Psoas muscle (tissue), 7 donors: ENCODE measurements at regions not wholly inside any gene's neighbourhood (a gene's known extent, or its start where the extent isn't known, plus 50 kb on each side); places are given as distances from the start of the nearest gene placed in this dataset.

Source experiments
- ATAC-seq, 4 donors: fragments of 200-7000 bp; cut with Tn5 transposase; one replicate each; pipeline ENCODE4 v1.9.1; 2020; ENCODE audit warnings: moderate library complexity in 3 of 4, mild to moderate bottlenecking in 2 of 4
- DNase-seq, 2 donors: peaks; one replicate each; pipeline ENCODE4 v3.0.0-alpha.2; 2020
- H3K27ac ChIP-seq: fragments of 200-600 bp; one replicate; pipeline ENCODE4 v1.8.0; 2022
- H3K27me3 ChIP-seq, 3 donors: fragments of 200-600 bp in 1 of 3; one replicate each; pipeline versions ENCODE4 v1.6.1 to v1.8.0; 2013 to 2022; ENCODE audit warnings: low read length in 2 of 3, mild to moderate bottlenecking in 2 of 3, moderate library complexity in 1 of 3; ENCODE audit not compliant: insufficient read depth in 3 of 3
- H3K36me3 ChIP-seq, 2 donors: fragments of 200-600 bp in 1 of 2; one replicate each; pipeline versions ENCODE4 v1.6.1 to v1.8.0; 2013 to 2022; ENCODE audit warnings: low read depth in 1 of 2, mild to moderate bottlenecking in 1 of 2, moderate library complexity in 1 of 2; ENCODE audit not compliant: insufficient read depth in 1 of 2
- H3K4me1 ChIP-seq: fragments of 200-600 bp; one replicate; pipeline ENCODE4 v1.8.0; 2022
- H3K4me3 ChIP-seq: fragments of 200-600 bp; one replicate; pipeline ENCODE4 v1.8.0; 2022; ENCODE audit warnings: mild to moderate bottlenecking
- H3K9me3 ChIP-seq: fragments of 200-600 bp; one replicate; pipeline ENCODE4 v1.8.0; 2022
- WGBS, 3 donors: extraction: QIAGEN DNeasy Blood & Tissue Kit; methylation state at CpG; one replicate each; pipeline versions ENCODE4 v1.1.6 to v1.1.7; 2013; 5-methylcytosine and 5-hydroxymethylcytosine counted together
- intact Hi-C, 2 donors: fragments of 100-400 bp; cut with DNase I; formaldehyde crosslinking; loops; one replicate each; pipeline versions ENCODE4 v1.11.0 to v1.14.2; 2022
- TF ChIP-seq, protein P1 (sequence below): fragments of 200-600 bp; IDR thresholded peaks from one replicate; pipeline ENCODE4 v1.8.0; 2022; ENCODE audit warnings: antibody characterized with exemption
- donor health status: healthy with polysubstance abuse.
- donor health status: DM: no; HTN: no; CAD: no; lungs with moderate emphysema.
- donor health status: Bipolar disorder and iron deficiency.
- donor health status: healthy.
- donor health status: DM: yes; HTN: yes; CAD: no.
- donor health status: DM: no; HTN: no; CAD: no.
- donor health status: DM: yes; HTN: yes; CAD: no.

DNA sequence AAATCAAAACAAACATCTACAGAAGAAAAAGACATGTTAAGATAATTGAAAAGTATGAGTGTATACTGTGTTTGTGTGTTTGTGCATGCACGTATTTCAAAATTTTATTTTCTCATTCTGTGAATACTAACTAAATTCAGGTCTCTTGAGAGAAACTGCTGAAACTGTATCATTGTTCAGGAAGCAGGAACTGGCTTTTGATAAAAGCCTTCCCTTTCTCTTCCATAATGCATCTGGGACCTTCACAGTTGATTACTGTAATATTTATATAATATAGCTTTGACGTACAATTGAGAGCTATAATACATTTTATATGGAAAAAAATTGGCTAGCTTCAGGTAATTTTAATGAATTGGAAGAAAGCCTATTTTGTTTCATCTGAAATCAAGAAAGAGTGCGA lies 993.5 kb downstream of the SLC6A15 start:
- intact Hi-C loops = no loop called here
- no peak for ATAC-seq

DNA sequence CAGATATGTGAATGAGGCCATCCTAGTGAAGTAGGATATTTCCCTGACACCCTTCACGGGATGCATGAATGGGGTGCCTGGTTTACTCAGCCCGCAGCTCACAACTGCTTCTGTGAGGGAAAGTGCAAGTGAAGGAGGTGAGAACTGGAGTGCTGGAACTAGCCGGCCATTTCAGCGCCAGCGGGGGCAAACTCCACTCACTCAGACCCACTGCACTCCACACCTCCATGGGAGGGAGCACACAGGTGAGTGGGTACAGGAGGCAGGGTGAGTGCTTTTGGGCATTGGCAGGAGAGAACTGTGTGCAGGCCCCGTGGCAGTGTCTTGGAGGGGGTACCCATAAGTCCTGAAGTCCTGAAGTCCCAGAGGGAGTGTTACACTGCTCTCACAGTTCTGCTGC lies 1008.4 kb downstream of the SLC6A15 start:
- DNase-seq = no peak
- no peak overlapping the region for H3K4me3 ChIP-seq
- TF ChIP-seq, protein P1, sequence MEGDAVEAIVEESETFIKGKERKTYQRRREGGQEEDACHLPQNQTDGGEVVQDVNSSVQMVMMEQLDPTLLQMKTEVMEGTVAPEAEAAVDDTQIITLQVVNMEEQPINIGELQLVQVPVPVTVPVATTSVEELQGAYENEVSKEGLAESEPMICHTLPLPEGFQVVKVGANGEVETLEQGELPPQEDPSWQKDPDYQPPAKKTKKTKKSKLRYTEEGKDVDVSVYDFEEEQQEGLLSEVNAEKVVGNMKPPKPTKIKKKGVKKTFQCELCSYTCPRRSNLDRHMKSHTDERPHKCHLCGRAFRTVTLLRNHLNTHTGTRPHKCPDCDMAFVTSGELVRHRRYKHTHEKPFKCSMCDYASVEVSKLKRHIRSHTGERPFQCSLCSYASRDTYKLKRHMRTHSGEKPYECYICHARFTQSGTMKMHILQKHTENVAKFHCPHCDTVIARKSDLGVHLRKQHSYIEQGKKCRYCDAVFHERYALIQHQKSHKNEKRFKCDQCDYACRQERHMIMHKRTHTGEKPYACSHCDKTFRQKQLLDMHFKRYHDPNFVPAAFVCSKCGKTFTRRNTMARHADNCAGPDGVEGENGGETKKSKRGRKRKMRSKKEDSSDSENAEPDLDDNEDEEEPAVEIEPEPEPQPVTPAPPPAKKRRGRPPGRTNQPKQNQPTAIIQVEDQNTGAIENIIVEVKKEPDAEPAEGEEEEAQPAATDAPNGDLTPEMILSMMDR = no peak
- H3K27ac ChIP-seq = no peak overlapping the region
- intact Hi-C loops = no loop called here
- ATAC-seq = no peak
- H3K9me3 ChIP-seq = no peaks in the 10 kb centered on the region
- H3K4me1 ChIP-seq = no peaks in the 10 kb centered on the region
- 73 to 84% (median 73%) methylated on average over 6 of the region's 6 CpGs for WGBS, 3 donors
- no peaks in the 10 kb centered on the region for H3K27me3 ChIP-seq
- no peaks in the 10 kb centered on the region for H3K36me3 ChIP-seq

More for the DNA sequence above, 993.5 kb downstream of the SLC6A15 start:
- Histone ChIP-seq H3K27ac (no peak overlapping the region), H3K36me3 (no peaks in the 10 kb centered on the region), H3K4me1 (no peaks in the 10 kb centered on the region), H3K9me3 (no peaks in the 10 kb centered on the region), H3K27me3 (no peaks in the 10 kb centered on the region), H3K4me3 (no peak overlapping the region)
- TF ChIP-seq, protein P1 = no peak
- WGBS, 3 donors = 39 to 42% (median 39%) methylated on average over 3 of the region's 3 CpGs
- DNase-seq = no peak

DNA sequence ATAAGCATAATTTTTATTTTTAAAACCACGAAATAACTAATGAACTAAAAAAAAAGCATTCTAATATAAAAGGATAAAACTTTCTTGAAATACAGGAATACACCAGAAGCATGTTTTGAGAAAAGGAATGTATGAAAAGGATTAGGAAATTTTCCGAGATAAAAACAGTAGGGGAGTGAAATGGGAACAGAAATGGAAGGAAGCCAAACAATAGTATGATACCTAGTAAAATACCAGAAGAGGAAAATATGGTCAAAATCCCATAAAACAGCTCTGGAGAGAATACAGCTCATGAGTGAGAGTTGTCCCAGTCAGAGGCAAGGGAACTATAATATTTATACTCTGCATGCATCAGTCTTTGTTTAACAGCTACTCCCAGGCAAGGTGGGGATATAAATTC lies 1016.2 kb downstream of the SLC6A15 start:
- WGBS, 3 donors = 37 to 44% (median 41%) methylated on average over 2 of the region's 2 CpGs
- Histone ChIP-seq H3K4me1 (no peaks in the 10 kb centered on the region), H3K27me3 (no peaks in the 10 kb centered on the region), H3K4me3 (no peak overlapping the region), H3K36me3 (no peaks in the 10 kb centered on the region), H3K27ac (no peak overlapping the region), H3K9me3 (no peaks in the 10 kb centered on the region)
- TF ChIP-seq, protein P1 = no peak
- no peak for ATAC-seq
- DNase-seq = no peak
- intact Hi-C loops = no loop called here

DNA sequence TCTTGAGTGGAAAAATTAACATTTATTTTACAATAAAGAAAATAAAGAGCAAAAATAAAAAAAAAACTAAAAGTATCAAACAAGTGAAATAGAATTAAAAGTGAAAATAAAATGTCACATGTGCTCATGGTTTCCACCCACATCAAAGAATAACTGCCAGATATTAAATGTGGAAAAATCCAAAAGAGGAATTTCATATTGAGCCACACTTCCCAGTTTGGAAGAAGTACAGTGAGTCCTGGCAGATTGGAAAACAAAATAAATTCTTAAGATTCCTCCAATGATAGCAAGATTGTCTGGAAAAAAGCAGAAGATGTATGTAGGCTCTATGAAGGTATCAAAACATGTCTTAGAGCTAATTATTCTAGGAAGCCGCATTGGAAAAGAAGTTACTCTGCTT lies 1019.5 kb downstream of the SLC6A15 start:
- H3K4me3 ChIP-seq = no peak overlapping the region
- no peaks in the 10 kb centered on the region for H3K36me3 ChIP-seq
- no peaks in the 10 kb centered on the region for H3K4me1 ChIP-seq
- no peak overlapping the region for H3K27ac ChIP-seq
- TF ChIP-seq, protein P1 = no peak
- H3K9me3 ChIP-seq = no peaks in the 10 kb centered on the region
- 0 to 43% (median 0%) methylated on average over 1 of the region's 1 CpG for WGBS, 3 donors
- ATAC-seq (no peak), DNase-seq (no peak)
- H3K27me3 ChIP-seq = no peaks in the 10 kb centered on the region
- intact Hi-C loops = no loop called here

DNA sequence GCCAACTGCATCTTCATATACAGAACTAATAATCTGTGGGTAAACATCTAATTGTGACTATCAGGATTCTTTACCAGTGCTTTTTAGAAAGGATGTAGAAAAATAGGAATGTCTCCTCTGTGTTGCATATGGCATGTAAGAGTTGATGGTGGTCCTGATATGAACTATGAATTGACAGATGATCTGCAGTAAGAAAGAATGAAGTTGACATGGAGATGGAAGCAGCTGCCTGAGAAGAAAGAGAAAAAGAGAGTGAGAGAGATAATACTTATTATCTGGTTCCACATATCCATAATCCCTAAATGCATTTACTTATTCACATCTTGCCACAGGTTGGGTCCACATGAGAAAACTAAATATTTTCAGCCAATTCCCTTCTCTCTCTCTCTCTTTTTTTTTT lies 1022.9 kb downstream of the SLC6A15 start:
- no peak for ATAC-seq
- Histone ChIP-seq H3K27ac (no peak overlapping the region), H3K27me3 (no peaks in the 10 kb centered on the region), H3K4me3 (no peak overlapping the region), H3K4me1 (no peaks in the 10 kb centered on the region), H3K36me3 (no peaks in the 10 kb centered on the region), H3K9me3 (no peaks in the 10 kb centered on the region)
- intact Hi-C loops = no loop called here
- TF ChIP-seq, protein P1 = no peak
- DNase-seq = no peak
